ENCODE measurements at regions not wholly inside any gene's neighbourhood (a gene's known extent, or its start where the extent isn't known, plus 50 kb on each side); places are given as distances from the start of the nearest gene placed in this dataset.

DNA sequence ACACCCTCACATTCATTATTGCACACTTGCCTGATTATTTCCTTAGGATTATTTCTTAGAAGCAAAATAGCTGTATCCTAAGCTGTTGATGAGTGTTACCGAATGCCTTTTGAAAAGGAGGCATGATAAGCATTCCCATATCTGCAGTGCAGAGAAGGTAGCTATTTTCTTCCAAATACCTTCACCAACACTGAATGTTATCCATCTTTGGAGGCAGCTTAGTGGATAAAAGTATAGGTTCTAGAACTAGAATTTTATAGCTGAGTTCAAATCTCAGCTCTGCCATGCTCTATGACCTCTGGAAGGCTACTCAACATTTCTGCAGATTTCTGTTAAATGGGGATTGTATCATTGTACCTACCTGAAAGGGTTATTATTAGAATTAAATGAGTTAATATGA is 185.0 kb upstream of the CCDC150 start:
- TF ChIP-seq, protein P1, sequence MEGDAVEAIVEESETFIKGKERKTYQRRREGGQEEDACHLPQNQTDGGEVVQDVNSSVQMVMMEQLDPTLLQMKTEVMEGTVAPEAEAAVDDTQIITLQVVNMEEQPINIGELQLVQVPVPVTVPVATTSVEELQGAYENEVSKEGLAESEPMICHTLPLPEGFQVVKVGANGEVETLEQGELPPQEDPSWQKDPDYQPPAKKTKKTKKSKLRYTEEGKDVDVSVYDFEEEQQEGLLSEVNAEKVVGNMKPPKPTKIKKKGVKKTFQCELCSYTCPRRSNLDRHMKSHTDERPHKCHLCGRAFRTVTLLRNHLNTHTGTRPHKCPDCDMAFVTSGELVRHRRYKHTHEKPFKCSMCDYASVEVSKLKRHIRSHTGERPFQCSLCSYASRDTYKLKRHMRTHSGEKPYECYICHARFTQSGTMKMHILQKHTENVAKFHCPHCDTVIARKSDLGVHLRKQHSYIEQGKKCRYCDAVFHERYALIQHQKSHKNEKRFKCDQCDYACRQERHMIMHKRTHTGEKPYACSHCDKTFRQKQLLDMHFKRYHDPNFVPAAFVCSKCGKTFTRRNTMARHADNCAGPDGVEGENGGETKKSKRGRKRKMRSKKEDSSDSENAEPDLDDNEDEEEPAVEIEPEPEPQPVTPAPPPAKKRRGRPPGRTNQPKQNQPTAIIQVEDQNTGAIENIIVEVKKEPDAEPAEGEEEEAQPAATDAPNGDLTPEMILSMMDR (IDR thresholded peaks at IDR 0.05): no peak
- no peak for TF ChIP-seq POLR2A (IDR thresholded peaks at IDR 0.05)
